OCI-LY7 (cell line): ENCODE measurements at regions not wholly inside any gene's neighbourhood (a gene's known extent, or its start where the extent isn't known, plus 50 kb on each side); places are given as distances from the start of the nearest gene placed in this dataset.

Experiments used
- BruUV-seq: library from RNA; stranded (reverse); fragments of 400-500 nt; replicated peaks from 2 replicates; lab custom pipeline; 2021; lab: Mats Ljungman, UMichigan
- CTCF ChIA-PET: fragments of 300-600 bp; sonication (Branson Sonifier 250); formaldehyde crosslinking; loops from one replicate; lab custom pipeline; 2022; ENCODE audit warnings: antibody characterized with exemption; ENCODE audit not compliant: unreplicated experiment; lab: Charles Lee
- POLR2A ChIA-PET: fragments of 300-600 bp; sonication (Branson Sonifier 250); formaldehyde crosslinking; loops from one replicate; lab custom pipeline; 2022; ENCODE audit warnings: antibody characterized with exemption; lab: Charles Lee
- DNase-seq: peaks from one replicate; pipeline ENCODE4 v3.0.0-alpha.2; 2015; ENCODE audit warnings: low spot score
- H2AFZ ChIP-seq: fragments of 200-600 bp; sonication (generic), shearing (Covaris generic); 2 replicates; pipeline ENCODE4 v1.6.1; 2014; ENCODE audit warnings: mild to moderate bottlenecking, antibody characterized with exemption, low read length, moderate library complexity
- H3K27ac ChIP-seq: fragments of 200-600 bp; sonication (generic); 2 replicates; pipeline ENCODE4 v1.5.1; 2014; ENCODE audit warnings: mixed run types, low read depth, mild to moderate bottlenecking, moderate library complexity, low read length, inconsistent platforms; ENCODE audit not compliant: poor library complexity, severe bottlenecking
- H3K36me3 ChIP-seq: fragments of 200-600 bp; sonication (generic); 2 replicates; pipeline ENCODE4 v1.6.1; 2014; ENCODE audit warnings: mild to moderate bottlenecking, antibody characterized with exemption, low read length, moderate library complexity, mixed read lengths; ENCODE audit not compliant: insufficient read depth
- H3K4me1 ChIP-seq: fragments of 200-600 bp; sonication (generic); 2 replicates; pipeline ENCODE4 v1.5.1; 2014; ENCODE audit warnings: mild to moderate bottlenecking, low read length; ENCODE audit not compliant: insufficient read depth, poor library complexity, severe bottlenecking
- H3K4me2 ChIP-seq: fragments of 200-600 bp; sonication (generic); 2 replicates; pipeline ENCODE4 v1.6.1; 2014; ENCODE audit warnings: mild to moderate bottlenecking, low read length
- H3K4me3 ChIP-seq: fragments of 200-600 bp; sonication (generic); 2 replicates; pipeline ENCODE4 v1.5.1; 2014; ENCODE audit warnings: mild to moderate bottlenecking, low read depth, low read length; ENCODE audit not compliant: poor library complexity, severe bottlenecking
- H3K79me2 ChIP-seq: fragments of 200-600 bp; sonication (generic); 2 replicates; pipeline ENCODE4 v1.6.1; 2016; ENCODE audit warnings: low read depth, mild to moderate bottlenecking, low read length, moderate library complexity, mixed read lengths; ENCODE audit not compliant: insufficient read depth
- H3K9me2 ChIP-seq: fragments of 200-600 bp; sonication (generic); 2 replicates; pipeline ENCODE4 v1.6.1; 2016; ENCODE audit warnings: mild to moderate bottlenecking, low read length, mixed read lengths; ENCODE audit not compliant: insufficient read depth
- H3K9me3 ChIP-seq: fragments of 200-600 bp; sonication (generic); 2 replicates; pipeline ENCODE4 v1.6.1; 2014; ENCODE audit warnings: mild to moderate bottlenecking, mixed run types, low read length, mixed read lengths
- H4K20me1 ChIP-seq: fragments of 200-600 bp; sonication (generic); 2 replicates; pipeline ENCODE4 v1.6.1; 2014; ENCODE audit warnings: mild to moderate bottlenecking, antibody characterized with exemption, low read length, moderate library complexity, mixed read lengths; ENCODE audit not compliant: insufficient read depth
- CTCF ChIP-seq: fragments of 200-600 bp; sonication (generic); conservative IDR thresholded peaks from 2 replicates; pipeline ENCODE4 v1.5.1; 2014; ENCODE audit warnings: mild to moderate bottlenecking, antibody characterized with exemption, low read length, moderate library complexity, mixed read lengths
- EZH2phosphoT487 ChIP-seq: fragments of 200-600 bp; sonication (generic); IDR thresholded peaks from 2 replicates; pipeline ENCODE4 v1.6.1; 2018; ENCODE audit warnings: low read depth, borderline replicate concordance, mild to moderate bottlenecking, mixed run types, antibody characterized with exemption, low read length, moderate library complexity, mixed read lengths
- intact Hi-C: fragments of 100-400 bp; cut with micrococcal nuclease; formaldehyde crosslinking; loops from one replicate; pipeline ENCODE4 v1.10.0; 2022; ENCODE audit not compliant: unreplicated experiment

- no peak overlapping the region for H3K4me3 ChIP-seq
- ChIA-PET POLR2A (interaction anchor here (0.8 kb wide), 1 partner anchor 54 kb away, joined by 3 read pairs; no protein-coding TSS in a partner anchor), CTCF (interaction anchor here (0.6 kb wide), 1 partner anchor 268 kb away, joined by 3 read pairs; no protein-coding TSS in a partner anchor)
- H3K36me3 ChIP-seq: no peaks in the 10 kb centered on the region
- no peaks in the 10 kb centered on the region for H3K9me2 ChIP-seq
- H3K9me3 ChIP-seq: no peaks in the 10 kb centered on the region
- no peaks in the 10 kb centered on the region for H3K79me2 ChIP-seq
- H2AFZ ChIP-seq: no peak overlapping the region
- no peaks in the 10 kb centered on the region for H3K4me1 ChIP-seq
- intact Hi-C loops: no loop called here
- DNase-seq: no peak
- no peak overlapping the region for H3K27ac ChIP-seq
- no peak overlapping the region for H3K4me2 ChIP-seq
- no TSS peak for BruUV-seq
- no peaks in the 10 kb centered on the region for H4K20me1 ChIP-seq
- TF ChIP-seq EZH2phosphoT487 (no peak), CTCF (no peak)
Measured at GRCh38 chr2:121918231-121918630, 162.8 kb downstream of the TSN start.

- Histone ChIP-seq H3K27ac (no peak overlapping the region), H3K9me2 (no peaks in the 10 kb centered on the region), H2AFZ (no peak overlapping the region), H3K4me2 (no peak overlapping the region), H3K4me1 (no peaks in the 10 kb centered on the region), H4K20me1 (no peaks in the 10 kb centered on the region), H3K4me3 (no peak overlapping the region), H3K36me3 (no peaks in the 10 kb centered on the region), H3K79me2 (no peaks in the 10 kb centered on the region), H3K9me3 (no peaks in the 10 kb centered on the region)
- DNase-seq: no peak
- CTCF ChIA-PET: no interaction called here
- POLR2A ChIA-PET: interaction anchor here (0.6 to 0.9 kb wide), 2 partner anchors 26 to 77 kb away, joined by 3 read pairs; no protein-coding TSS in a partner anchor
- BruUV-seq: no TSS peak
- intact Hi-C loops: no loop called here
- no peak for TF ChIP-seq EZH2phosphoT487
- TF ChIP-seq CTCF: no peak
Measured at GRCh38 chr2:121919803-121920202, 164.4 kb downstream of the TSN start.

- no peaks in the 10 kb centered on the region for H3K4me1 ChIP-seq
- TF ChIP-seq EZH2phosphoT487: no peak
- no peak for TF ChIP-seq CTCF
- no peak overlapping the region for H3K4me2 ChIP-seq
- no peaks in the 10 kb centered on the region for H4K20me1 ChIP-seq
- ChIA-PET POLR2A (no interaction called here), CTCF (no interaction called here)
- DNase-seq: no peak
- no peaks in the 10 kb centered on the region for H3K9me2 ChIP-seq
- H2AFZ ChIP-seq: no peak overlapping the region
- no peak overlapping the region for H3K27ac ChIP-seq
- H3K9me3 ChIP-seq: no peaks in the 10 kb centered on the region
- no TSS peak for BruUV-seq
- intact Hi-C loops: no loop called here
- no peaks in the 10 kb centered on the region for H3K36me3 ChIP-seq
- H3K79me2 ChIP-seq: no peaks in the 10 kb centered on the region
- H3K4me3 ChIP-seq: no peak overlapping the region
Measured at GRCh38 chr2:121925466-121925865, 170.0 kb downstream of the TSN start.
